HG02798 (cell line): ENCODE measurements at regions not wholly inside any gene's neighbourhood (a gene's known extent, or its start where the extent isn't known, plus 50 kb on each side); places are given as distances from the start of the nearest gene placed in this dataset.

Experiments
- ATAC-seq: cut with Tn5 transposase; IDR thresholded peaks from one replicate; pipeline ENCODE4 v1.9.1; 2021; ENCODE audit warnings: mild to moderate bottlenecking; ENCODE audit not compliant: unreplicated experiment, poor library complexity

DNA sequence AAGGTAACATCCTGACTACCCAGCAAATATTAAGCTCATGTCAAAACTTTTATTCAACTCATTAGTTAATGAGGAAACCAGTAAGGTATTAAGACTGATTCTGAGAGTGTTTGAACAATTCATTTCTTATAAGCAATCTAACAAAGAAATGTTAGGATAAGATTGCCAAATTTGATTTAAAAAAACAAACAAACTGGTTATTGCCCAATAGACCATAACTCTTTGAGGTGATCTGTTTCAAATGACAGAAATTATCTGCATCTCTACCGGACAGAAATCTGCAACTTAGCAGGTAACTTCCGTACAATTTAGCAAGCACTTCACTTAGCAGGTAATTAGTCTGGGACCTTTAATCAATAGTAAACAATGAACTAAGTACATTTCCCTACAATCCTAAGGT, 82.9 kb upstream of the BARX2 start:
- no peak for ATAC-seq

DNA sequence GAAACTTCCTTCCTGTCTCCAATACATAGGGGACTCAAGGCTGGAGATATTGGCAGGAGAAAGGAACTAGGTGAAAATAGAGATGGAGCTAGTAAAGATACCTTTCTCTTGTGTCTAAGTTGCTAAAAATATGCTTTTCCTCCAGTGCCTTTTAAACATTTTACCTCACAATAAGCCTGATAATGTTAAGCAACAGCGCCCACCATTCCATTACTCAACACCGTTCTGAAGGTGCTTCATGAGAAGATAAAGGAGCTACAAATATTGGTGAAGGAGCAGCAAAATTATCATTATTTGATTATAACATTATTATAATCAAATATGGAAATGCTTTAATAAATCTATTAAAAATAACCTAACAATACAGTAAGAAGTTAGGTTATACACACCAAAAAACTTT, 83.6 kb upstream of the BARX2 start:
- no peak for ATAC-seq

DNA sequence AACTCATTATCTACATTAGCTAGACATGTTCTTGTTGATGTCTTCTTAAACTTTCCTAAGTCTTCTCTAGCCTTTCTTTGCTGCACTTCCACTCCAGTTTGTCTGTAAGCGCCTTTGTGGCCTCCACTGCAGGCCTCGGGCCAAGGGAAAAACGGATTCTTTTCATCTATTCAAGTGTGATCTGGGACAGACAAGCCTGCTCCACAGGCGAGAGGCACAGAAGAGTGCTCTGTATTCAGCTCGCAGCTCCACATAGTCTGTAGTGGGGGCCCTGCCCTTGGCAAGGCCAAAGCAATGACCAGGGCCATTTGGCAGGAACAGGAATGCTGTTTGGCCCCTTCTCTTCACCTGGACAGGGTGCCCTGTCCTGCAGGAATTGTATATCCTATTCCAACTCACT, 84.1 kb upstream of the BARX2 start:
- no peak for ATAC-seq

DNA sequence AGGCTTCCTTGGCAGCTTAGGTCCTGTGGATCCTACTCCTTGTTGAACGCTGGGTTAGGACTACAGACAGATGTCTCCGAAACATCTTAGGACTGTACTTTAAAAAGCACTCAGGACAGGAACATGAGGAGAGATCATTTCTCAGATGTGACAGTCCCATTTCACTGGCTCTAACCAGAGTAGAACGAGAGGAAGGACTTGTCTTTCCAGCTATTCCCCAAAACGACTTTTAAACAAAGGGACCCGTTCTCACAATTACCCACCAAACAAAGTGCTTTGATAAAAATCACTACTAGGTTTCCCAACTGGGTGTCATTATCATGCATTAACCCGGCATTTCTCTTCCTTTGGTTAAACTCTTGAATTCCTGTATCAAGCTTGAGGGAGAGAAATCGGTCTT, 84.7 kb upstream of the BARX2 start:
- ATAC-seq = no peak

DNA sequence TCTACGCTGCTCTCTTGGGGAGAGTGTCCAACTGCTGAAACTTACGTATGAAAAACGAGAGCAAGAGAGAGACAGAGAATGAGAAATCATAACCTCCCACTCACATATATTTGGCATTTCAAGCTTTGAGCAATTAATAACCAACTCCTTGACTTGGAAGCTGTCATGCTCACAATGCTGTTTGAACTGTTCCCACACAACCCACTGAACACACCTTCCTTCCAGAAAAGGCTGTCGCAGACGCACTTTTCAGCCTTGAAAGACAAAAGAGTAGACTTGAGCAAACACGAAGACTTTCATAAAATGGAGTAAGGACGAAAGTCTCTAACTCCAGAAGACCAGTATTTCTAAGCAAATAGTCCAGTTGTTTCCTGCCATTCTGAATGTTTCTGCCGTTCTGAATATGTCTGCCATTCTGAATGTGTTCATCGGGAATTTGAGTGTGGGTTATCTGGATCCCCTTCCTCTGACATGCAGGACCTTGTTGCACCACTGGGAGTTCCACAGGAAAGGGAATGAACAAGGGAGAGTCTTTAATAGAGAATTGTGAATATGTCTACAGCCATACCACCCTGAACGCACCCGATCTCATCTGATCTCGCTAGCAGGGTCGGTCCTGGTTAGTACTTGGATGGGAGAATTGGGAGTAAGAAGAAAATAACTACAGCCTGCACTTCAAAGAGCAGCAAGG, 86.2 kb upstream of the BARX2 start:
- no peak for ATAC-seq

DNA sequence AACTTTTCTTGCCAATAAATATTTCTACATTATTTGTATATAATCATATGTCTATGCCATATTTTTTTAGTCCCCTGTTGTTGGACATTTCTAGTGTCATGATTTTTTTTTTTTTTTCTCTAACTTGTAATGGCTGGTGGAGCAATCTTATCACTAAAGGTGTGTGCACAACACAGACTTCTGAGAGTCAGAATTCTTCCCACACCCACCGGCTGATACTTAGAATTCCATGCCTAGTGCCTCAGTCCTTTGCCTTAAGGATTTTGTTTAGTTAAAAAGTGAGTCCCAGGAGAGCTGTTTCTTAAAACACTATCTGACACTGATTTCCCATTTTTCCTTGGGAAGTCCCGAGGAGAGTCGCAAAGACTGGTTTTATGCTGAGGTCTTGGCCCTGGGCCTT, 87.7 kb upstream of the BARX2 start:
- ATAC-seq = no peak

DNA sequence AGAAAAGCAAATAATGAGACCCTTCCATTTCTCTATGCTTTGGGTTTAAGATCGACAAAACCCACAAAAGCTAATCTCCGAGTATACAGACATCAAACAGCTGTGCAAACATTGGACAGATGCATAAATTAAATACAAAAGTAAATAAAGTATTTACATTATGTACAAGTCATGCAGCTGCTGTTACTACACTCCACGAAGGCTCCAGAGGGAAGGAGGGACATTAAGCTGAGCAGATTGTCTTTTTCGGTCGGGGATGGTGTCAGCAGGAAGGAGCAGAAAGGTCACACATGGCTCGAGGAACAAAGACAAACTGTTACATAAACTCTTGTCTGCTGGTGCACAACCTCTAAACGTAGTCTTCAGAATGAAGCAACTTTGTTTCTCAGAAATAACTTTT, 88.8 kb upstream of the BARX2 start:
- no peak for ATAC-seq

DNA sequence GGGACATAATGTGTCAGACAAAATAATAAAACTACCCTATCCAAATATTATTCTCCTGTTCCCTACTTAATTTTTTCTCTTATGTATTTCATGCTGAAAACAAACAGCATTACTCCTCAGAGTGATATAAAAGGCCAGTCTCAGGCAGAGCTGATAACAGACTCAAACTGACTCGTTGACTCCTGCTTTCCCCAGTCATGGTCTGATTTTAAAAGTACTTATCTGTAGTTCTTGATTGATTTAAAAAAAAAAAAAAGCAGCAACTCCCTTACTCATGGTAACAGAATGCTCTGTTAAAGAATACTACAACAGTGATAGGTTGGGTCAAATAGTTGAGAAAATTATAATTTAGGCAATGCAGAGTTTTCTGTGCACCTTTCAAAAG, 90.3 kb upstream of the BARX2 start:
- no peak for ATAC-seq

DNA sequence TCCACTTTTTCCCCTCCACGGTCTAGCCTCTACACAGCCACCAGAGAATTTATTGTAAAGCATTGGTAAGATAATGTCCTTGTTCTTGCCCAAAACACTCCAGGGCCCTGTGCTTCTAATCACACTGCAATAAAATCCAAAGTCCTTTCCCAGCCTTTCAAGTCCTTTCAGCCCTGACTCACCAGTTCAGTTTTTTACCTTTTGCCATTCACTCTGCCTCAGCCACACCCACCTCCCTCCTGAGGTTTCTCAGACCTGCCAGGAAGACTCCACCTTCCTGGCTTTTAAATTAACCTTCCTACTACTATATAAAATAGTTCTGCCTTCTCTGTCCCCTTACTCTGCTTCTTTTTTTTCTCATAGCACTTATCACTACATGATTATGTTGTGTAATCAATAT, 91.0 kb upstream of the ARHGAP32 start:
- no peak for ATAC-seq

DNA sequence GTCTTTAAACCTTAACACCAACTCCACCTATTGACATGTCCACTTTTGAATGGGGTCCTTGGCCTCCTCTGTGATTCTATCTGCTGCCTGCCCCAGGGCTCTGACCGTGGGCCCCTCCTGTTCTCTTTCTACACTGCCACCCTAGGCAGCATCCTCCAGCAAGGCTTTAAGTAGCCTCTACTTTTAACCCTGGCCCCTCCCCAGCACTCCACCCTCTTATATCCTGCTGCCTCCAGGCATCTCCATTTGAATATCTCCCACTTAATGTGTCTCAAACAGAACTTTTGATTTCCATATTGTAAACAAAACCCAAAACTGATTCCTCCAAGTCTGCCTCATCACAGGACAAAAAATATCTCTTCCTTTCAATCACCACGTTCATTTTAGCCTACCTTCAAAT, 90.5 kb upstream of the ARHGAP32 start:
- ATAC-seq = no peak

DNA sequence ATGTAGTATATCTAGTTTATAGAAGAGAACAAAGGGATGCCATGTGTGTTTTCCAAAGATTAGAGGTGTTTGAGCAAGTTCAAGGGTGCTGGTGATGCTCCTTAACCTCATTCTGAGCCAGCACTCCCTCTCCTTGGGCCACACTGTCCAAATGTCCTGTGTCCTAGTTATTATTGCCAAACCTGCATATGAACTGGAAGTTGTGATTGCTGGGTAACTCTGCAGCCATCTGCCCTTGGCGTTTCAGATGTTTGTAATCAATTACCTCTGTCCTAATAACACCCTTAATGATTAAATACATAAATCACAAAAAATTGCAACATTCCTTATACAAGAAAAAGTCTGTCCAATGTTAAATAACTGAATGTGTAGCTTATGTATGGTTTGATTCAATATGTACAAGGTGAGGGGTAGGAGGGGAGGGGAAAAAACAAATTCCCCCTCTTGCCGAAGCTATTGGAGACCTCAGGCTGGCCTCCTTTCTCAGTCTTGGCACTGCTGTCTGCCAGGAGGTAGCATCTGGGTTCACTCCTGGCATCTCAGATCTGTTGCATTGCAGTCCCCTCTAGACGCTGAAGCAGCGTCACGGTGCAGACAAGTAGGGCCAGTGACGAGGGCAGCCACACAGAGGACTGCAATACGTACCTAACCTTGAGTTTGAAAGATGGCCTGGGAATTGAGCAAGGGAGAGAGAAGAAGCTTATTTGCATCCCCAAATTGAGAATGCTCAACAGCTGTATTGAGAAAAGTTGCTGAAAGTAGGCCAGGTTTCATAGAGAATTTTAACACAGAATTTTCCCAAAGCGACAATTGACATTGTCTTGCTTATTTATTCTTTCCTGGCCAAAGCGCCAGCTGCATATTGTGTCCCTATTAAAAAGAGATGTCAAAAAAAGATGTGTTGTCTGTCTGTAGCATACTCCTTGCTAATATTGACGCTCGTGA, 89.6 kb upstream of the ARHGAP32 start:
- ATAC-seq = no peak

DNA sequence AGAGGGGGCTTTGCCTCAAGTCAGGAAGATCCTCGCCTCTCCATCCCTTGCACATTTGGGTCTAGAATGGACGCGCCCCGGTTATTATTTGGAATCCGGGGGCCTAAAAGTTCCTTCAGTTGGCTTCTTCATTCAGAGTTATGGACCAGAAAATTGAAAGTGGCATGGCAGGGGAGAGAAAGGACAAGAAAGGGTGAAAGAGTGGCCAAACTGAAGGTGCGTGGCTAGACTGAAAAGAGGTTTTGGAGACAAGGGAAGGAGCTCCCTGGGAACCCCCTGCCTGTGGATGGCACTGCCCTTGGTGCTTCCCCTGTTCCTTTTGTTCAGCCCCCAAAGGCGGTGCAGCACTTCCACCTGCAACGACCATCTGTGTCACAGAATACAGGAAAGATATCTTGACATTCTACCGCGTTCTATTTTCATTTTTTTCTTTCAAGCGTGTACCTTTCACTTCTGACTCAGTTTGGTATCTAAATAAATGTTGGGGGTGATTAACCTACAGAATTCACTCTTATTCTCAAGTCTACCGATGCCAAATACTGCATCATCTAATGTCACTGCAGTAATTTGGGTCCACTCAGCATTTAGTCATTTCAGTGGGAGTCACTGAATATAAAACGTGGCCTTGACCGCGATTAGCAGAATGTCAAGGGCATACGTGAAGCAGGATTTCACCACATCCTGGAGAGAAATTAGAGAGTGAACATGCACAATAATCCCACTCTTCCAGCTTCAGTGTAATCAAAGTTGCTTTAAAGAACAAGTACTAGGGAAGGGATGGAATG, 88.1 kb upstream of the ARHGAP32 start:
- no peak for ATAC-seq

DNA sequence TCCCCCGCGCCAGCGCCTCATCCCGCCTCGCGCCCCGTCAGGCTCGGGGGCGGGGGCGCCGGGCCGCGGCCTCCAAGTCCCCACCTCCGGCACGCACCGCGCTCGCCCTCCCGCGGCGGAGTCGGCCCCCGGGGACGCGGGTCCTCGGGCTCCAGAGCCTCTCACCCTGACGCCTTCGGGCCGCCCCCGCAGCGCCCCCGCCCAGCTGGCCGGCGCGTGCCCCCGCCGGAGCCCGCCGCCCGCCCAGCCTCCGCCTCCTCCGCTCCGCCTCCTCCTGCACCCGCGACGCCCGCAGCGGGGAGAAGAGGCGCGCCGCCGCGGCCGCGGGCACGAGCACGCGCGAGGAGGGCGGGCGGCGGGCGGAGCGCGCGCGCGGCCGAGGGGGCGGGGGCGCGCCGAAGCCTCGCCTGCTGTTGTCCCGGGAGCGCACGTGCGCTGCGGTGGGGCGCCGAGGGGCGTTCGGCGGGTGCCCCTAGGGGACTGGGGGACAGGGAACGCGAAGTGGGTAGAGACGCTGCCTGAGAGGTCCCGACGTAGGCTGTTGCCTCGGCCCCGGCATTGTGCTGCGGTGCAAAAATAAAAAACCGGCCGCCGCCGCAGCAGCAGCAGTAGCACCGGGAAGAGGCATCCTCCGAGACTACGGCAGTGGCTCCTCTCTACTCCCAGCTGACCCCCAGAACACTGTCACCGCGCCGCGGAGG, 87.4 kb upstream of the ARHGAP32 start:
- peak; percentile 68 for ATAC-seq

DNA sequence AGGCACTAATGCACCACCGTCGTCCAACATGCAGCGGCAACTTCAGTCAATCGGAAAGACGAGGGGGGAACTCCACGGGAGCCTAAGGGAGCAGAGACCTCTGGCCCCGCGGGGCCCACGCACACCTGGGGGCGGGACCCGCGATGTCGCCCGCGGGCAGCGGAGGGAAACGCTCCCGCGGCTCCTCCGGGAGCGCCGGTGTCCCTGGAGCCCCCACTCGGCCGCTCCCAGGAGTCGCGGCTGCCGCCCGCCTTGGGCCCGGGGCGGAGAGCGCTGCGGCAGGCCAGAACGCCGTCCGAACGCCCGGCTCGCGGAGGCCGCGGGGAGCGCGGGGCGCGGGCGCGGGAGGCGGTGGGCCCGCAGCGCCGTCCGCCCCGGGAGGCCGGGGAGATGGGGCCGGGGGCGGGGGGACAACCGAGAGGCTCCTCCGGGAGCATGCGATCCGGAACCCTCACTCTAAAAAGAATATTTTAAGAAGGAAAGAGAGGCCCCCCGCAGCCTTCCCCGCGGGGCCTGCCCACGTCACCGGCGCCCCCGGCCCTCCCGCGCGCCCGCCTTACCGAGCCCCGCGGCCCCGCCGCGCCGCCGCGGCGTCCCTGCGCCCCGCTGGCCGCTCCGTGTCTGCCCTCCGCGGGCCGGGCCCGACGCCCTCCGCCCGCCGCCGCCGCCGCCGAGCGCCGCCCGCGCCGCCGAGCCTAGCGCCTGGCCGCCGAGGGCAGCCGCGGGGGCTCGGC, 86.6 kb upstream of the ARHGAP32 start:
- peak; percentile 43 for ATAC-seq

DNA sequence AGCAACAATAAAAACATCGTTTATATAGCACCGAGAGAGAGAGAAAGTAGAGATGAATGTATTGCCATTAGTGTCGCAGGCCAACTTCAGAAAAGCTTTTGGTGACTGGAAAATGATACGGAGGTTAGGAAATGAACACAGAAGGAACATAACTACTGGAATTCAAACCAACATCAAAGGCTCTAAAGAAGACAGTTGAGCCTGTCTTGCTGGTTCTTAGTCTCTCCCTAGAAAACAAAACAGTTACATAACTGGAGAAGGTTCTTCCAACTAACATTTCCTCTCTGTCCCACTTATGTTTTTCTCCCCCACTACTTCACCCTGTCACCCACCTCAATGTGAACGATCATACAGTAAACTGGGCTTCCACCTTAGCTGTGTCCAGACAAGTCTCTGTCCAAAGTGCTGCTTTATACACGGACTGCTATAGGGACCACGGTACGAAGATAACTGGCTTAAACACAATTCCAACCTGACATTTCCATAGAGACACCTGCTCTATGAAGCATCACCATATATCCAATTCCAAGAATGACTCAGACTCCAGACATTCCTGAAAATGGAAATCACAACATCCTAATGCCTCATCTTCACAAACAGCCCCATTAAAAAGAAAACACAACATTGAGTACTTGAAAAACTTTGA, 85.2 kb upstream of the ARHGAP32 start:
- ATAC-seq = no peak

DNA sequence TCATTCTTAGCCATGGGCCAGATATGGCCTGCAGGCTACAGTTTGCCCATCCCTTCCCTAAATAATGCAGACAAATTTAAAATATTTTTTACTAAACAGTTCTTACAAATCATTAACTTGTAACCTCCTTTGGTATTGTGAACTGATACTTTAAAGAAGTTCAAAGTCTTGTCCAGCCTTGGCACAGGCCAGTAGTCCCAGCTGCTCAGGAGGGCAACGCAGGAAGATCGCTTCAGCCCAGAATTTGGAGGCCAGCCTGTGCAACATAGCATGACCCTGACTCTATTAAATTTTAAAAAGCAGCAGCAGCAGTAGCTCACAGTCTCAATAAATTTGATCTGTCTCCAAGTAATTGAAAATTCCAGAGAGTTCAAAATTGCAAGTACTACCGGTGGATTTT, 83.7 kb upstream of the ARHGAP32 start:
- ATAC-seq = no peak

DNA sequence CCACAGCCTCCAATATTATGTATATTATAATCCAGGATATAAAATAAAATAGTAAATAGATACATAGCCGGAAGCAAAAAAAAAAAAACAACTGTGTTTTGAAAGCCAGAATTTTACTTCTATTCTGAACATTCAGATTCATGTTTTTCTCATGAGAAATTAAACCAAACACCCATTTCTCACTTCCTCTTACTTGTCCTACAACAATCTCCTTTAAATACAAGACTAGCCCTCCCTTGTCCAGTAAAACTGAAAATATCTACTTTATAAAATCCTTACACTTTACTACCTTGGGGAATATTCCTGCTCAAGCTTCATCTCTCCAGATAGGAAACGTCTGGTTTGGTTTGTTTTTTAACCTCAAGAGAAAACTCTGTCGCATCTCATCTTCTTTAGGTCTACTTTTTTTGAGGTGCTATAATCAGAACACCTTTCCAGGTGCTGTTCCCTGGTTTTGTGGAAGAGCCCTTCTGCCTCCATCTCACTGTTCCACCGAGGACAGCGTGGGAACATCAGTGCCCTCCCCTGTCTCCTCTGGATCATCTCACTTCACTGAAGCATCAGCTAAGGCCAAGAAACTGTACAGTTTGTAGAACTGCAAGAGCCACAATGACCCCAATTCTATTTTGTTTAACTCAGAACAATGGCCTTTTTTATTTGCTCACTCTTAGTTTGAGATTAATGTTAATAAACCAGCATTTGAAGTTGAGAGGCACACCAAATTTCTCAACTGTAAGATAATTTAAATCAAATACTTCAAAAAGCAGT, 82.0 kb upstream of the ARHGAP32 start:
- ATAC-seq = no peak

DNA sequence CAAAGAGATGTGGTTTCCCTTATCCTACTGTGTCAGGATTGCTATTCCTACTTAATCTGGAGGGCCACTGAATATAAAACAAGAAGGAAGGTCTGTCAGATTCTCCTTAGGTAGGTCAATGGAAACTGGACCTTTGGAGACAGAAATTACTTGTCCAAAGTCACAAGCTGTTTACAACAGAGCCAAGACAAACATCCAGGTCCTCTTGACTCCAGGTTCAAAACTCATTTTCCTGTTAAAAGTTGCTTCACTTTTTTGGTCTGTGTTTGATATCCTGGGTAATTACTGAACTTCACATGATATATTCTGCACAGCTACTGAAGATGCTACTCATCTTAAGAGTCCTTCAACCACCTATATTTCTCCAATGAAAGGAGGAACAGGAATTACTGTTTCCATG, 81.2 kb upstream of the ARHGAP32 start:
- ATAC-seq = no peak

DNA sequence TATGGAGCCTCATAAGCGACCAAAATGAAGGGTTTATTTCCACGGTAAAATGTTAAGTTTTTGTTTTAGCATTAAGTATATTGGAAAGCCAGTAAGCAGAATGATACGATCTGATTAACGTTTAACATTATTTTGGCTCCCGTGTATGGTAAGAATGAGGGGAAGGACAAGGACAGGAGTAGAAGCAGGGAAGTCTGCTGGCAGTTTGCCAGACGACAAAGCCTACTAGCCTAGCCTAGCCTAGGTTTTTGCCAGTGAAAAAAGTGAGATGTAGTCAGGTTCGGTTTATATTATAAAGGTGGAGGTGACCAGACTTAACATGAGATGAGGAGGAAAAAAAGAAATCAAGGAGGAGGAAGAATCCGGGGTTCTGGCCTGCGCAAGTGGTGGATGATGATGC, 78.9 kb upstream of the ARHGAP32 start:
- no peak for ATAC-seq
